SK-N-SH (cell line): ENCODE measurements at regions not wholly inside any gene's neighbourhood (a gene's known extent, or its start where the extent isn't known, plus 50 kb on each side); places are given as distances from the start of the nearest gene placed in this dataset.

Source experiments
- CTCF ChIA-PET: fragments of 300-600, 350-600 bp; formaldehyde crosslinking; extraction: SDS; loops from one replicate; lab custom pipeline; 2021; lab: Yijun Ruan, JAX
- POLR2A ChIA-PET: fragments of 350-600 bp; sonication (Branson Sonifier 250); formaldehyde crosslinking; extraction: SDS; loops from one replicate; lab custom pipeline; 2020; ENCODE audit warnings: antibody characterized with exemption, inconsistent platforms; lab: Yijun Ruan, JAX
- DNase-seq: peaks from one replicate; pipeline ENCODE4 v3.0.0; 2012
- H2AFZ ChIP-seq: fragments of 200-600 bp; sonication (generic); 2 replicates; pipeline ENCODE4 v1.8.1; 2016; ENCODE audit warnings: antibody characterized with exemption, mild to moderate bottlenecking, low read depth
- H3F3A ChIP-seq: fragments of 200-600 bp; sonication (generic); replicated peaks from 2 replicates; pipeline ENCODE3; 2016; ENCODE audit warnings: antibody characterized with exemption, mild to moderate bottlenecking; ENCODE audit not compliant: insufficient read depth
- H3K27ac ChIP-seq, 2 experiments: fragments of 200-500 bp in 1 of 2; fragments of 200-600 bp in 1 of 2; sonication (Bioruptor generic) in 1 of 2; sonication (generic), shearing (Covaris generic) in 1 of 2; 2 replicates each; pipeline versions ENCODE4 v1.5.1 to v1.6.1; 2014 to 2016; ENCODE audit warnings: low read depth in 2 of 2, inconsistent platforms in 1 of 2, low read length in 1 of 2, mild to moderate bottlenecking in 1 of 2, mixed read lengths in 1 of 2
- H3K27me3 ChIP-seq: fragments of 200-600 bp; sonication (generic), shearing (Covaris generic); 2 replicates; pipeline ENCODE4 v1.6.1; 2016; ENCODE audit warnings: mixed run types; ENCODE audit not compliant: insufficient read depth
- H3K36me3 ChIP-seq, 2 experiments: fragments of 200-500 bp in 1 of 2; fragments of 200-600 bp in 1 of 2; sonication (Bioruptor generic) in 1 of 2; sonication (generic) in 1 of 2; replicated peaks in 1 of 2; 2 replicates each; pipeline versions ENCODE3 to v1.5.1; 2014 to 2016; ENCODE audit warnings: low read length in 1 of 2, mild to moderate bottlenecking in 1 of 2; ENCODE audit not compliant: insufficient read depth in 2 of 2, control insufficient read depth in 1 of 2
- H3K4me1 ChIP-seq, 2 experiments: fragments of 200-500 bp in 1 of 2; fragments of 200-600 bp in 1 of 2; sonication (Bioruptor generic) in 1 of 2; sonication (generic), shearing (Covaris generic) in 1 of 2; 2 replicates each; pipeline versions ENCODE4 v1.5.1 to v1.6.1; 2014 to 2016; ENCODE audit warnings: low read depth in 1 of 2, low read length in 1 of 2, mixed run types in 1 of 2; ENCODE audit not compliant: insufficient read depth in 2 of 2, control insufficient read depth in 1 of 2
- H3K4me2 ChIP-seq: fragments of 200-600 bp; sonication (generic), shearing (Covaris generic); 2 replicates; pipeline ENCODE4 v1.6.1; 2017; ENCODE audit warnings: mixed run types
- H3K4me3 ChIP-seq, 2 experiments: fragments of 200-500 bp in 1 of 2; fragments of 200-600 bp in 1 of 2; sonication (Bioruptor generic) in 1 of 2; sonication (generic), shearing (Covaris generic) in 1 of 2; 2 replicates each; pipeline versions ENCODE4 v1.5.1 to v1.8.1; 2014 to 2016; ENCODE audit warnings: low read depth in 2 of 2, inconsistent platforms in 1 of 2, low read length in 1 of 2, mild to moderate bottlenecking in 1 of 2, mixed read lengths in 1 of 2, moderate library complexity in 1 of 2
- H3K79me2 ChIP-seq: fragments of 200-600 bp; sonication (generic); 2 replicates; pipeline ENCODE4 v1.8.1; 2017; ENCODE audit warnings: mild to moderate bottlenecking; ENCODE audit not compliant: insufficient read depth
- H3K9ac ChIP-seq: fragments of 200-600 bp; sonication (generic); 2 replicates; pipeline ENCODE4 v1.6.1; 2017; ENCODE audit warnings: mixed run types
- H3K9me2 ChIP-seq: fragments of 200-600 bp; sonication (generic); 2 replicates; pipeline ENCODE4 v1.6.1; 2017; ENCODE audit warnings: mixed run types
- H3K9me3 ChIP-seq: fragments of 200-600 bp; sonication (generic); 2 replicates; pipeline ENCODE4 v1.6.1; 2017; ENCODE audit warnings: mixed run types, mild to moderate bottlenecking, moderate library complexity
- H4K20me1 ChIP-seq: fragments of 200-600 bp; sonication (generic); 2 replicates; pipeline ENCODE4 v1.6.1; 2017; ENCODE audit warnings: mild to moderate bottlenecking, mixed run types; ENCODE audit not compliant: insufficient read depth
- CHD2 ChIP-seq: fragments of 150-350 bp; IDR thresholded peaks from 2 replicates; pipeline ENCODE4 v1.6.1; 2018; ENCODE audit warnings: low read length; ENCODE audit not compliant: partially characterized antibody
- ELF1 ChIP-seq: IDR thresholded peaks from 2 replicates; pipeline ENCODE4 v1.4.0; 2012
- EP300 ChIP-seq, 2 experiments: IDR thresholded peaks; 2 replicates each; pipeline versions ENCODE4 v1.4.0 to v1.6.1; 2012; ENCODE audit warnings: borderline replicate concordance in 1 of 2, low read depth in 1 of 2, low read length in 1 of 2
- FOSL2 ChIP-seq: IDR thresholded peaks from 2 replicates; pipeline ENCODE4 v1.4.0; 2012; ENCODE audit warnings: low read depth, mild to moderate bottlenecking, moderate library complexity, borderline replicate concordance
- GABPA ChIP-seq: IDR thresholded peaks from 2 replicates; pipeline ENCODE4 v1.4.0; 2012; ENCODE audit warnings: low read depth, mild to moderate bottlenecking
- MAX ChIP-seq: IDR thresholded peaks from 2 replicates; pipeline ENCODE4 v1.4.0; 2012; ENCODE audit warnings: low read depth
- NRF1 ChIP-seq: IDR thresholded peaks from 2 replicates; pipeline ENCODE4 v1.6.1; 2012; ENCODE audit warnings: low read depth, mild to moderate bottlenecking, low read length
- POLR2AphosphoS5 ChIP-seq: IDR thresholded peaks from 2 replicates; pipeline ENCODE4 v1.6.1; 2012; ENCODE audit warnings: low read depth, low read length
- RCOR1 ChIP-seq: fragments of 150-350 bp; IDR thresholded peaks from 2 replicates; pipeline ENCODE4 v1.6.1; 2017; ENCODE audit warnings: antibody characterized with exemption, low read length
- REST ChIP-seq: IDR thresholded peaks from 2 replicates; pipeline ENCODE4 v1.6.1; 2012; ENCODE audit warnings: mild to moderate bottlenecking, low read depth, low read length, moderate library complexity
- RFX5 ChIP-seq: IDR thresholded peaks from 2 replicates; pipeline ENCODE4 v1.6.1; 2012; ENCODE audit warnings: mild to moderate bottlenecking, improper control_type of control experiment, low read length
- SIN3A ChIP-seq: IDR thresholded peaks from 2 replicates; pipeline ENCODE4 v1.6.1; 2012; ENCODE audit warnings: low read depth, mild to moderate bottlenecking, low read length, moderate library complexity, borderline replicate concordance
- SMC3 ChIP-seq: IDR thresholded peaks from 2 replicates; pipeline ENCODE4 v1.6.1; 2012; ENCODE audit warnings: low read depth, low read length, improper control_type of control experiment
- TCF12 ChIP-seq: IDR thresholded peaks from 2 replicates; pipeline ENCODE4 v1.4.0; 2012
- TEAD4 ChIP-seq: IDR thresholded peaks from 2 replicates; pipeline ENCODE4 v1.4.0; 2012; ENCODE audit warnings: mild to moderate bottlenecking, borderline replicate concordance; ENCODE audit not compliant: insufficient read depth
- YY1 ChIP-seq: IDR thresholded peaks from 2 replicates; pipeline ENCODE4 v1.4.0; 2012; ENCODE audit warnings: low read depth, mild to moderate bottlenecking
- WGBS: methylation state at CpG from one replicate; pipeline ENCODE4 v1.1.6; 2017; ENCODE audit warnings: low lambda C conversion rate; 5-methylcytosine and 5-hydroxymethylcytosine counted together
- TF ChIP-seq, protein P1 (sequence below): IDR thresholded peaks from 2 replicates; pipeline ENCODE4; 2012
- TF ChIP-seq, protein P2 (sequence below): IDR thresholded peaks from 2 replicates; pipeline ENCODE4 v1.4.0; 2012; ENCODE audit warnings: low read depth, borderline replicate concordance
- TF ChIP-seq, protein P3 (sequence below): fragments of 200-600 bp; sonication (generic); IDR thresholded peaks from 2 replicates; pipeline ENCODE4 v1.6.1; 2017; ENCODE audit warnings: antibody characterized with exemption, mild to moderate bottlenecking, moderate library complexity

DNA sequence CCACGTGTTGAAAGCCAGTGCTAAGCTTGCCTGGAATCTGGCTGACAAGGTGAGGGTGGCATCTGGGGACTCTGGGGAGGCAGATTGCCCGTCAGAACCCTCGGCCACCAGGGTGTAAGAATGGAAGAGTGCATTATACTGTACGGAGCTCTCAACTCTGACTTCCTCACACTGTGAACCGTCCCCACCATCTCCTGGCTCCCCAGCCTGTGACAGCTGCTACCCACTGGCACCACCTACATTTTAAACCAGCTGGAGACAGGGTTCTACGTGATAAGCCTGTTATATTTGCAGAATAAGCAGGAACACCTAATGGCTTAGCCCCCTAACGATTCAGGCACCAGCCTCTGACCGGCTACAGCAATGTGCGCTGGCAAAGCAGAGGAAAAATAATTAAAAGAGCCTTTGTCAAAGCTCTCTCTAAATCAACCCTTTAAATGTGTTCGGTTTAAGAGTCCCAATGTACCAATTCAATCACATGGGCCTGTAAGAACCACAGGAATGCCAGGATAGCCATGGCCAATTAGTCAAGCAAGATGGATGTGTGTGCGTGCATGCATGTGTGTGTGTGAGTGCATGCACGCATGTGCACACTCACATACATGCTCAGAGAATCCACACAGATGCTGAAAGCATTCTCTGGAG is 89.1 kb upstream of the TAB2 start:
- no peak overlapping the region for H3K4me3 ChIP-seq
- H3K27me3 ChIP-seq = no peaks in the 10 kb centered on the region
- H3K9me2 ChIP-seq = no peaks in the 10 kb centered on the region
- CTCF ChIA-PET = interaction anchor here (0.6 to 0.7 kb wide), 2 partner anchors 21 to 111 kb away, joined by 3 read pairs; no protein-coding TSS in a partner anchor
- H3K9ac ChIP-seq = no peak overlapping the region
- no peaks in the 10 kb centered on the region for H4K20me1 ChIP-seq
- H3K79me2 ChIP-seq = no peaks in the 10 kb centered on the region
- DNase-seq = peak; percentile 21
- H3K4me2 ChIP-seq = no peak overlapping the region
- POLR2A ChIA-PET = no interaction called here
- H3K4me1 ChIP-seq = peaks cover 0 to 25% of the 10 kb centered on the region in 2 experiments; a peak in 2 of 4 replicates
- no peaks in the 10 kb centered on the region for H3K36me3 ChIP-seq
- no peak overlapping the region for H2AFZ ChIP-seq
- TF ChIP-seq REST (no peak), POLR2AphosphoS5 (no peak), FOSL2 (no peak), SIN3A (no peak), NRF1 (no peak)
- TF ChIP-seq, protein P1, sequence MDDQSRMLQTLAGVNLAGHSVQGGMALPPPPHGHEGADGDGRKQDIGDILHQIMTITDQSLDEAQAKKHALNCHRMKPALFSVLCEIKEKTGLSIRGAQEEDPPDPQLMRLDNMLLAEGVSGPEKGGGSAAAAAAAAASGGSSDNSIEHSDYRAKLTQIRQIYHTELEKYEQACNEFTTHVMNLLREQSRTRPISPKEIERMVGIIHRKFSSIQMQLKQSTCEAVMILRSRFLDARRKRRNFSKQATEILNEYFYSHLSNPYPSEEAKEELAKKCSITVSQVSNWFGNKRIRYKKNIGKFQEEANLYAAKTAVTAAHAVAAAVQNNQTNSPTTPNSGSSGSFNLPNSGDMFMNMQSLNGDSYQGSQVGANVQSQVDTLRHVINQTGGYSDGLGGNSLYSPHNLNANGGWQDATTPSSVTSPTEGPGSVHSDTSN = no peak
- TF ChIP-seq, protein P2, sequence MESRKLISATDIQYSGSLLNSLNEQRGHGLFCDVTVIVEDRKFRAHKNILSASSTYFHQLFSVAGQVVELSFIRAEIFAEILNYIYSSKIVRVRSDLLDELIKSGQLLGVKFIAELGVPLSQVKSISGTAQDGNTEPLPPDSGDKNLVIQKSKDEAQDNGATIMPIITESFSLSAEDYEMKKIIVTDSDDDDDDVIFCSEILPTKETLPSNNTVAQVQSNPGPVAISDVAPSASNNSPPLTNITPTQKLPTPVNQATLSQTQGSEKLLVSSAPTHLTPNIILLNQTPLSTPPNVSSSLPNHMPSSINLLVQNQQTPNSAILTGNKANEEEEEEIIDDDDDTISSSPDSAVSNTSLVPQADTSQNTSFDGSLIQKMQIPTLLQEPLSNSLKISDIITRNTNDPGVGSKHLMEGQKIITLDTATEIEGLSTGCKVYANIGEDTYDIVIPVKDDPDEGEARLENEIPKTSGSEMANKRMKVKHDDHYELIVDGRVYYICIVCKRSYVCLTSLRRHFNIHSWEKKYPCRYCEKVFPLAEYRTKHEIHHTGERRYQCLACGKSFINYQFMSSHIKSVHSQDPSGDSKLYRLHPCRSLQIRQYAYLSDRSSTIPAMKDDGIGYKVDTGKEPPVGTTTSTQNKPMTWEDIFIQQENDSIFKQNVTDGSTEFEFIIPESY = no peak
- H3F3A ChIP-seq = peaks cover 8% of the 10 kb centered on the region
- H3K27ac ChIP-seq = no peak overlapping the region; a peak in 1 of 4 replicates
- H3K9me3 ChIP-seq = no peaks in the 10 kb centered on the region
- 87% methylated on average over 12 of the region's 12 CpGs for WGBS

DNA sequence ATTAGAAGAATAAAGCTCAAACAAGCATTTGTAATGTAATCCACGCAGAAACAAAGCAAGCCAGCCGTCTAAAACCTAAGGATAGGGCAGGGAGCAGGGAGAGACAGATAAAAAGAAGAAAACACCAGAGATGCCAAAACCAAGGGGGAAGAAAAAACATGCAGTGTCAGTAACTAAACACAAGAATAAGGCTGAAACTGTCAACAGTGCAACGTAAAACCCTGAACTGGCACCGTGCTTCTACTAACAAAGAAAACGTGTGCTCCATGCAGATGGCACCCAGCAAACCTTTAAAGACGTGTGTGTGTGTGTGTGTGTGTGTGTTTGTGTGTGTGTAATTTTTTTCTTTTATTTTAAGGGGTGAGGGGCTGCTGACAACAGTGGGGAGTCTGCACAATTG is 88.4 kb upstream of the TAB2 start:
- no peaks in the 10 kb centered on the region for H3K79me2 ChIP-seq
- H3K9ac ChIP-seq = no peak overlapping the region
- no peak overlapping the region for H3K4me3 ChIP-seq
- no peaks in the 10 kb centered on the region for H3K36me3 ChIP-seq
- H3K4me1 ChIP-seq = peaks cover 0 to 22% of the 10 kb centered on the region in 2 experiments; a peak in 2 of 4 replicates
- no peaks in the 10 kb centered on the region for H3K9me3 ChIP-seq
- H3F3A ChIP-seq = peaks cover 14% of the 10 kb centered on the region
- no peak overlapping the region for H2AFZ ChIP-seq
- ChIA-PET POLR2A (no interaction called here), CTCF (interaction anchor here (0.7 kb wide), 1 partner anchor 112 kb away, joined by 3 read pairs; no protein-coding TSS in a partner anchor)
- no peaks in the 10 kb centered on the region for H3K9me2 ChIP-seq
- H3K27me3 ChIP-seq = no peaks in the 10 kb centered on the region
- no peak for DNase-seq
- H4K20me1 ChIP-seq = no peaks in the 10 kb centered on the region
- 93% methylated on average over 6 of the region's 6 CpGs for WGBS
- H3K4me2 ChIP-seq = no peak overlapping the region
- no peak overlapping the region for H3K27ac ChIP-seq
- TF ChIP-seq GABPA (no peak), TCF12 (no peak), SMC3 (no peak), CHD2 (no peak), FOSL2 (no peak), RFX5 (no peak), YY1 (no peak), EP300 (IDR thresholded peaks at IDR 0.05; ENCODE audit: borderline replicate concordance in 1 of 2, low read depth in 1 of 2, low read length in 1 of 2) (no peak), TEAD4 (no peak), SIN3A (no peak), MAX (no peak), POLR2AphosphoS5 (no peak), RCOR1 (no peak), ELF1 (no peak)
- TF ChIP-seq, protein P3, sequence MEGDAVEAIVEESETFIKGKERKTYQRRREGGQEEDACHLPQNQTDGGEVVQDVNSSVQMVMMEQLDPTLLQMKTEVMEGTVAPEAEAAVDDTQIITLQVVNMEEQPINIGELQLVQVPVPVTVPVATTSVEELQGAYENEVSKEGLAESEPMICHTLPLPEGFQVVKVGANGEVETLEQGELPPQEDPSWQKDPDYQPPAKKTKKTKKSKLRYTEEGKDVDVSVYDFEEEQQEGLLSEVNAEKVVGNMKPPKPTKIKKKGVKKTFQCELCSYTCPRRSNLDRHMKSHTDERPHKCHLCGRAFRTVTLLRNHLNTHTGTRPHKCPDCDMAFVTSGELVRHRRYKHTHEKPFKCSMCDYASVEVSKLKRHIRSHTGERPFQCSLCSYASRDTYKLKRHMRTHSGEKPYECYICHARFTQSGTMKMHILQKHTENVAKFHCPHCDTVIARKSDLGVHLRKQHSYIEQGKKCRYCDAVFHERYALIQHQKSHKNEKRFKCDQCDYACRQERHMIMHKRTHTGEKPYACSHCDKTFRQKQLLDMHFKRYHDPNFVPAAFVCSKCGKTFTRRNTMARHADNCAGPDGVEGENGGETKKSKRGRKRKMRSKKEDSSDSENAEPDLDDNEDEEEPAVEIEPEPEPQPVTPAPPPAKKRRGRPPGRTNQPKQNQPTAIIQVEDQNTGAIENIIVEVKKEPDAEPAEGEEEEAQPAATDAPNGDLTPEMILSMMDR = no peak
